AG04449 (cell line): ENCODE measurements at regions not wholly inside any gene's neighbourhood (a gene's known extent, or its start where the extent isn't known, plus 50 kb on each side); places are given as distances from the start of the nearest gene placed in this dataset.

Source experiments
- CTCF ChIA-PET: fragments of 350-600 bp; formaldehyde crosslinking; extraction: SDS; loops from one replicate; lab custom pipeline; 2021; ENCODE audit warnings: antibody characterized with exemption; lab: Yijun Ruan, JAX
- POLR2A ChIA-PET: fragments of 400-600, 350-600 bp; formaldehyde crosslinking; extraction: SDS; loops from one replicate; lab custom pipeline; 2020; ENCODE audit warnings: antibody characterized with exemption, inconsistent platforms; lab: Yijun Ruan, JAX
- DNase-seq: peaks from one replicate; pipeline ENCODE4 v3.0.0-alpha.2; 2010; ENCODE audit warnings: low read depth, low spot score
- H3K4me3 ChIP-seq: 2 replicates; pipeline ENCODE4 v1.5.1; 2011; ENCODE audit warnings: low read depth, mild to moderate bottlenecking, control low read depth, low read length
- CTCF ChIP-seq: IDR thresholded peaks from one replicate; pipeline ENCODE4 v1.5.1; 2011; ENCODE audit warnings: mild to moderate bottlenecking, moderate library complexity, low read length, control low read depth, inconsistent platforms; ENCODE audit not compliant: insufficient read depth; ENCODE audit errors: missing control alignments

- ChIA-PET POLR2A (no interaction called here), CTCF (no interaction called here)
- no peak overlapping the region for H3K4me3 ChIP-seq
- no peak for DNase-seq
- TF ChIP-seq CTCF = no peak
Observed at GRCh38 chr2:150404147-150404546, 83.3 kb downstream of the RND3 start.

- H3K4me3 ChIP-seq = no peak overlapping the region
- POLR2A ChIA-PET = no interaction called here
- DNase-seq = no peak
- TF ChIP-seq CTCF = no peak
- CTCF ChIA-PET = no interaction called here
Observed at GRCh38 chr2:150403457-150403856, 84.0 kb downstream of the RND3 start.

GRCh38 chr2:150402953-150403352 is 84.5 kb downstream of the RND3 start:
- no peak for TF ChIP-seq CTCF
- CTCF ChIA-PET = no interaction called here
- no peak overlapping the region for H3K4me3 ChIP-seq
- no peak for DNase-seq
- POLR2A ChIA-PET = no interaction called here

- no peak for DNase-seq
- POLR2A ChIA-PET = no interaction called here
- no peak for TF ChIP-seq CTCF
- no peak overlapping the region for H3K4me3 ChIP-seq
- CTCF ChIA-PET = no interaction called here
Observed at GRCh38 chr2:150400849-150401248, 86.6 kb downstream of the RND3 start.

GRCh38 chr2:150392614-150393013 is 94.9 kb downstream of the RND3 start:
- ChIA-PET POLR2A (no interaction called here), CTCF (no interaction called here)
- TF ChIP-seq CTCF = no peak
- DNase-seq = no peak
- H3K4me3 ChIP-seq = no peak overlapping the region

- ChIA-PET CTCF (no interaction called here), POLR2A (no interaction called here)
- H3K4me3 ChIP-seq = no peak overlapping the region
- no peak for TF ChIP-seq CTCF
- no peak for DNase-seq
Observed at GRCh38 chr2:150391779-150392178, 95.7 kb downstream of the RND3 start.
